ENCODE measurements at regions not wholly inside any gene's neighbourhood (a gene's known extent, or its start where the extent isn't known, plus 50 kb on each side); places are given as distances from the start of the nearest gene placed in this dataset.

- Mint-ChIP-seq H3K9me3 (peaks cover 5 to 11% of the 10 kb centered on the region in 2 donors), H3K36me3 (no peaks in the 10 kb centered on the region), H3K27me3 (ENCODE audit: low read depth in 2 of 2) (no peaks in the 10 kb centered on the region), H3K27ac (no peak overlapping the region), H3K4me1 (no peaks in the 10 kb centered on the region), H3K4me3 (no peak overlapping the region)
- DNase-seq, result no peak
- WGBS (ENCODE audit: insufficient coverage), result 45% methylated on average over 1 of the region's 3 CpGs
- no peak for ATAC-seq
- Histone ChIP-seq H3K9me3 (ENCODE audit: control insufficient read depth, insufficient read depth, low read length) (no peaks in the 10 kb centered on the region), H3K4me3 (ENCODE audit: low read length) (no peak overlapping the region), H3K27me3 (ENCODE audit: control insufficient read depth, insufficient read depth, low read length) (no peaks in the 10 kb centered on the region), H3K4me1 (ENCODE audit: control insufficient read depth, insufficient read depth, low read length) (no peaks in the 10 kb centered on the region), H3K36me3 (ENCODE audit: control insufficient read depth, insufficient read depth, low read length) (no peaks in the 10 kb centered on the region), H3K27ac (ENCODE audit: low read length) (no peak overlapping the region)
- intact Hi-C loops (cut with micrococcal nuclease), result no loop called here
- TF ChIP-seq, protein P1, sequence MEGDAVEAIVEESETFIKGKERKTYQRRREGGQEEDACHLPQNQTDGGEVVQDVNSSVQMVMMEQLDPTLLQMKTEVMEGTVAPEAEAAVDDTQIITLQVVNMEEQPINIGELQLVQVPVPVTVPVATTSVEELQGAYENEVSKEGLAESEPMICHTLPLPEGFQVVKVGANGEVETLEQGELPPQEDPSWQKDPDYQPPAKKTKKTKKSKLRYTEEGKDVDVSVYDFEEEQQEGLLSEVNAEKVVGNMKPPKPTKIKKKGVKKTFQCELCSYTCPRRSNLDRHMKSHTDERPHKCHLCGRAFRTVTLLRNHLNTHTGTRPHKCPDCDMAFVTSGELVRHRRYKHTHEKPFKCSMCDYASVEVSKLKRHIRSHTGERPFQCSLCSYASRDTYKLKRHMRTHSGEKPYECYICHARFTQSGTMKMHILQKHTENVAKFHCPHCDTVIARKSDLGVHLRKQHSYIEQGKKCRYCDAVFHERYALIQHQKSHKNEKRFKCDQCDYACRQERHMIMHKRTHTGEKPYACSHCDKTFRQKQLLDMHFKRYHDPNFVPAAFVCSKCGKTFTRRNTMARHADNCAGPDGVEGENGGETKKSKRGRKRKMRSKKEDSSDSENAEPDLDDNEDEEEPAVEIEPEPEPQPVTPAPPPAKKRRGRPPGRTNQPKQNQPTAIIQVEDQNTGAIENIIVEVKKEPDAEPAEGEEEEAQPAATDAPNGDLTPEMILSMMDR (IDR thresholded peaks at IDR 0.05), result no peak
These were observed 673.9 kb upstream of the RGMB start for GRCh38 chr5:98099448-98100105.

- H3K4me3 ChIP-seq (ENCODE audit: low read length), result no peak overlapping the region
- DNase-seq (no peak), ATAC-seq (no peak)
- no peaks in the 10 kb centered on the region for H3K9me3 ChIP-seq (ENCODE audit: control insufficient read depth, insufficient read depth, low read length)
- no peaks in the 10 kb centered on the region for H3K27me3 Mint-ChIP-seq (ENCODE audit: low read depth in 2 of 2)
- peaks cover 3 to 8% of the 10 kb centered on the region in 2 donors for H3K9me3 Mint-ChIP-seq
- TF ChIP-seq, protein P1 (IDR thresholded peaks at IDR 0.05), result no peak
- intact Hi-C loops (cut with micrococcal nuclease), result no loop called here
- H3K4me1 ChIP-seq (ENCODE audit: control insufficient read depth, insufficient read depth, low read length), result no peaks in the 10 kb centered on the region
- H3K27ac ChIP-seq (ENCODE audit: low read length), result no peak overlapping the region
- no peak overlapping the region for H3K27ac Mint-ChIP-seq
- H3K36me3 ChIP-seq (ENCODE audit: control insufficient read depth, insufficient read depth, low read length), result no peaks in the 10 kb centered on the region
- no peaks in the 10 kb centered on the region for H3K4me1 Mint-ChIP-seq
- no peak overlapping the region for H3K4me3 Mint-ChIP-seq
- no peaks in the 10 kb centered on the region for H3K36me3 Mint-ChIP-seq
- H3K27me3 ChIP-seq (ENCODE audit: control insufficient read depth, insufficient read depth, low read length), result no peaks in the 10 kb centered on the region
These were observed 672.3 kb upstream of the RGMB start for GRCh38 chr5:98101131-98101530.

- H3K9me3 ChIP-seq (ENCODE audit: control insufficient read depth, insufficient read depth, low read length), result no peaks in the 10 kb centered on the region
- Mint-ChIP-seq H3K27me3 (ENCODE audit: low read depth in 2 of 2) (no peaks in the 10 kb centered on the region), H3K4me1 (no peaks in the 10 kb centered on the region), H3K4me3 (no peak overlapping the region), H3K36me3 (no peaks in the 10 kb centered on the region), H3K9me3 (peaks cover 3 to 8% of the 10 kb centered on the region in 2 donors), H3K27ac (no peak overlapping the region)
- intact Hi-C loops (cut with micrococcal nuclease), result no loop called here
- no peaks in the 10 kb centered on the region for H3K36me3 ChIP-seq (ENCODE audit: control insufficient read depth, insufficient read depth, low read length)
- no peaks in the 10 kb centered on the region for H3K27me3 ChIP-seq (ENCODE audit: control insufficient read depth, insufficient read depth, low read length)
- ATAC-seq (no peak), DNase-seq (no peak)
- no CpG with 5 or more reads among the region's 3 CpGs for WGBS (ENCODE audit: insufficient coverage)
- H3K4me3 ChIP-seq (ENCODE audit: low read length), result no peak overlapping the region
- TF ChIP-seq, protein P1 (IDR thresholded peaks at IDR 0.05), result no peak
- no peaks in the 10 kb centered on the region for H3K4me1 ChIP-seq (ENCODE audit: control insufficient read depth, insufficient read depth, low read length)
- H3K27ac ChIP-seq (ENCODE audit: low read length), result no peak overlapping the region
These were observed 670.5 kb upstream of the RGMB start for GRCh38 chr5:98102936-98103335.

DNA sequence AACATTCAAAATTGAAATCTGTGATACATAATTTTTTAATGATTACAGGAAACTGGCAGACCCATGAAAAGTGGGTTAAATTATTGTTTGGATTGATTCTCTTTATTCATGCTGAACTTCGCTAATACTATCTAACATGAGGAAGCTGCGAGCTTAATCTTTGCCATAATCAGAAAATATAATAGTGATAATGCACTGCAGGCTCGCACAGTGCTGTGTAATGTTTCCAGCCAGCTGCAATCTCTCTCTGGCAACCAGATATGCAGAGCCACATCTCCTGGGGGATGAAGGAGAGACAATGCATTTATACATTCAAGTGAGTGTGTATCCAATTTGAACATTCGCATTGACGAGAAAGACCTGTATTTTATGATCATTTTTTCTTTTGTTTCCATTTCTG, 669.7 kb upstream of the RGMB start:
- Mint-ChIP-seq H3K36me3 (no peaks in the 10 kb centered on the region), H3K4me3 (no peak overlapping the region), H3K27ac (no peak overlapping the region), H3K27me3 (ENCODE audit: low read depth in 2 of 2) (no peaks in the 10 kb centered on the region), H3K9me3 (peaks cover 3 to 8% of the 10 kb centered on the region in 2 donors), H3K4me1 (no peaks in the 10 kb centered on the region)
- Histone ChIP-seq H3K4me1 (ENCODE audit: control insufficient read depth, insufficient read depth, low read length) (no peaks in the 10 kb centered on the region), H3K36me3 (ENCODE audit: control insufficient read depth, insufficient read depth, low read length) (no peaks in the 10 kb centered on the region), H3K4me3 (ENCODE audit: low read length) (no peak overlapping the region), H3K9me3 (ENCODE audit: control insufficient read depth, insufficient read depth, low read length) (no peaks in the 10 kb centered on the region), H3K27ac (ENCODE audit: low read length) (no peak overlapping the region), H3K27me3 (ENCODE audit: control insufficient read depth, insufficient read depth, low read length) (no peaks in the 10 kb centered on the region)
- ATAC-seq, result no peak
- WGBS (ENCODE audit: insufficient coverage), result 84% methylated on average over 3 of the region's 5 CpGs
- intact Hi-C loops (cut with micrococcal nuclease), result no loop called here
- no peak for DNase-seq
- TF ChIP-seq, protein P1 (IDR thresholded peaks at IDR 0.05), result no peak
